Spinal cord (tissue), 9 donors: ENCODE measurements at regions not wholly inside any gene's neighbourhood (a gene's known extent, or its start where the extent isn't known, plus 50 kb on each side); places are given as distances from the start of the nearest gene placed in this dataset.
"Not testable (repeated sequence)": the region's sequence is repeated elsewhere in the genome, so short reads cannot be mapped to it uniquely, and the experiment has no call there.

Source experiments
- DNase-seq, 6 donors: peaks; one replicate each; pipeline versions ENCODE4 v3.0.0 to v3.0.0-alpha.2; 2013 to 2015; ENCODE audit warnings: low spot score in 6 of 6, low read depth in 4 of 6
- H3K27ac ChIP-seq: one replicate; pipeline ENCODE4 v1.5.1; 2013; ENCODE audit warnings: low read depth, low read length, control low read depth
- H3K27me3 ChIP-seq: one replicate; pipeline ENCODE4 v1.6.1; 2013; ENCODE audit warnings: low read length; ENCODE audit not compliant: control insufficient read depth, insufficient read depth
- H3K36me3 ChIP-seq: one replicate; pipeline ENCODE4 v1.6.1; 2013; ENCODE audit warnings: low read length; ENCODE audit not compliant: control insufficient read depth, insufficient read depth
- H3K4me1 ChIP-seq: one replicate; pipeline ENCODE4 v1.6.1; 2013; ENCODE audit warnings: low read length; ENCODE audit not compliant: control insufficient read depth, insufficient read depth
- H3K4me3 ChIP-seq: one replicate; pipeline ENCODE4 v1.5.1; 2013; ENCODE audit warnings: low read depth, low read length, control low read depth
- H3K9me3 ChIP-seq: one replicate; pipeline ENCODE4 v1.6.1; 2013; ENCODE audit warnings: low read length; ENCODE audit not compliant: control insufficient read depth, insufficient read depth
- WGBS: methylation state at CpG from one replicate; pipeline ENCODE4 v1.1.5; 2013; ENCODE audit warnings: missing lambda C conversion rate; ENCODE audit not compliant: insufficient coverage; 5-methylcytosine and 5-hydroxymethylcytosine counted together
- donor health status: healthy.

DNA sequence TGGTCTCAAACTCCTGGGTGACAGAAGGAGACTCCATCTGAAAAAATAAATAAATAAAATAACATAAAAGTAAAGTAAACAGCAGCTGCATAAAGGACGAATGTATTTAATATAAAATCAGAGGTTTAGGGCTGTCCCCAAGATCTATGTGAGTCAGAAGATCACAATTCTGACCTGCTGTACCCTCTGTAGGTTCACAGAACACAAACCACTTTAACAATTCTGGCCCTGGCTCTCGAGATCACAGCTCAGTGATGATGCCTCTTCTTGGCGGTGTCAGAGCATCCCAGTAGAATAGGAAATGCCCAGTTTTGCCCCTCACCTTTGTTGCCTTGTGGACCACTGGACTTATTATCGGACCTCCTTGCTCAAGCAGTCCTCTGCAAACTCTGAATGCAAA lies 380.9 kb downstream of the TLE1 start:
- WGBS = 93% methylated on average over 2 of the region's 4 CpGs
- Histone ChIP-seq H3K9me3 (no peaks in the 10 kb centered on the region), H3K4me3 (no peak overlapping the region), H3K4me1 (no peaks in the 10 kb centered on the region), H3K27me3 (no peaks in the 10 kb centered on the region), H3K27ac (no peak overlapping the region), H3K36me3 (no peaks in the 10 kb centered on the region)
- DNase-seq = no peak

DNA sequence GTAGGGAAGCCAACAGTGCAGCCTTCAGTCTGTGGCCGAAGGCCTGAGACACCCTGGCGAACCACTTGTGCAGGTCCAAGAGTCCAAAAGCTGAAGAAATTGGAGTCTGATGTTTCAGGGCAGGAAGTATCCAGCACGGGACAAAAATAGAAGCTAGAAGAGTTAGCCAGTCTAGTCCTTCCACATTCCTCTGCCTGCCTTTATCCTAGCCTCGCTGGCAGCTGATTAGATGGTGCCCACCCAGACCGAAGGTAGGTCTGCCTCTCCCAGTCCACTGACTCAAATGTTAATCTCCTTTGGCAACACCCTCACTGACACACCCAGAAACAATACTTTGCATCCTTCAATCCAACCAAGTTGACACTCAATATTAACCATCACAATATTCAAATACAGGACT lies 381.6 kb downstream of the TLE1 start:
- H3K4me3 ChIP-seq, H3K9me3 ChIP-seq, H3K27me3 ChIP-seq, H3K36me3 ChIP-seq, DNase-seq, H3K27ac ChIP-seq, H3K4me1 ChIP-seq: not testable (repeated sequence)
- WGBS = 96% methylated on average over 5 of the region's 5 CpGs

DNA sequence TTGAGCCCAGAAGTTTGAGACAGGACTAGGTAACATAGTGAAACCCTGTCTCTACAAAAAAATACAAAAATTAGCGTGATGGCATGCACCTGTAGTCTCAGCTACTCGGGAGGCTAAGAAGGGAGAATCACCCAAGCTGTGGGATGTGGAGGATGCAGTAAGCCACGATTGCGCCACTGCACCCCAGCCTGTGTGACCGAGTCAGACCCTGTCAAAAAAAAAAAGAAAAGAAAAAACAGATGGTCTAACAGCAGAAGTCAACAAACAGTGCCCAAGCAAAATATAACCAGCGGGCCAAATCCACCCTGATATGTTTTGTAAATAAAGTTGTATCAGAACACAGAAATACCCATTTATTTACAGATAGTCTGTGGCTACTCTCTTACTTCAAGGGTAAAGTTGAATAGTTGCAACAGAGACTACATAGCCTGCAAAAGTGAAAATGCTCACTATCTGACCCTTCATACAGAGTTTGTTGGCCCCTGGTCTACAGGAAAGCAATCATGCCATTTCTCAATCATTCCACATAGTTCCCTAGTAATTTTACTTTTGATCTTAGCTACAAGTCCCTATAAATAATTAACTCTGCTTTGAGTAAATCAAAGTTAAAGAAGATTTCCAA lies 383.7 kb downstream of the TLE1 start:
- Histone ChIP-seq H3K27ac (no peak overlapping the region), H3K4me3 (no peak overlapping the region), H3K36me3 (no peaks in the 10 kb centered on the region), H3K27me3 (no peaks in the 10 kb centered on the region), H3K9me3 (no peaks in the 10 kb centered on the region), H3K4me1 (no peaks in the 10 kb centered on the region)
- no peak for DNase-seq
- WGBS = 94% methylated on average over 2 of the region's 6 CpGs

DNA sequence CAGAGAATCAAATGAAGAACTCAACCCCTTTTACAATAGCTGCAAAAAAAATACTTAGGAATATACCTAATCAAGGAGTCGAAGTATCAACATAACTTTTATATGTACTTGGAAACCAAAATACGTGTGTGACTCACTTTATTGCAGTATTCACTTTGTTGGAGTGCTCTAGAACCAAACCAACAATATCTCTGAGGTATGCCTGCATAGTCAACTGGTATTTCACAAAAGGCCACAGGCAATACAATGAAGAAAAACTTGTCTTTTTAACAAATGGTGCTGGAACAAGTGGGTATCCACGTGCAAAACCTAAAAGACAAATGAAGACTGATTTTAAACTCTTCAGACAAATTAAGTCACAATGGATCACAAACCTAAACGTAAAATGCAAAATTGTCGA lies 385.7 kb downstream of the TLE1 start:
- Histone ChIP-seq H3K27me3 (no peaks in the 10 kb centered on the region), H3K27ac (no peak overlapping the region), H3K4me1 (no peaks in the 10 kb centered on the region), H3K4me3 (no peak overlapping the region), H3K36me3 (no peaks in the 10 kb centered on the region), H3K9me3 (no peaks in the 10 kb centered on the region)
- 63% methylated on average over 3 of the region's 5 CpGs for WGBS
- DNase-seq = no peak

DNA sequence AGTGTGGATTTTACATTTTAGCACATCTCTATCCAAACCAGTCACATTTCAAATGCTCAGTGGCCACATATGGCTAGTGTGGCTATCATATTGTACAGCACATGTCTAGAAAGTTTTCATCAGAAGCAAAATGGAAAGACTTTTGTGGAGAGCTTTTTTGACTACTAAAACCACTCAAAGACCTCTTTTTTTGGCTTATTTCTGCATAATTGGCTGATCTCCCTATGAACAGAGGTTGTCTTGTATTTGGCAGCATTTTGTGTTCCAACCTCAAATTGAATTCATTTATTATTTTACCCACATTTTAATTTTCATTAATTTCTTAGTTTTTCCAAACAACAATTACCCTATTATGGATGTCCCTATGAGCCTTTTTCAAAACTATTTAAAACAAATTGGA lies 395.7 kb downstream of the TLE1 start:
- DNase-seq = peak in 1 of 6 donors; percentile 31
- no peak overlapping the region for H3K27ac ChIP-seq
- no peak overlapping the region for H3K4me3 ChIP-seq
- no peaks in the 10 kb centered on the region for H3K36me3 ChIP-seq
- H3K4me1 ChIP-seq = peaks cover 8% of the 10 kb centered on the region
- no peaks in the 10 kb centered on the region for H3K27me3 ChIP-seq
- no peaks in the 10 kb centered on the region for H3K9me3 ChIP-seq

DNA sequence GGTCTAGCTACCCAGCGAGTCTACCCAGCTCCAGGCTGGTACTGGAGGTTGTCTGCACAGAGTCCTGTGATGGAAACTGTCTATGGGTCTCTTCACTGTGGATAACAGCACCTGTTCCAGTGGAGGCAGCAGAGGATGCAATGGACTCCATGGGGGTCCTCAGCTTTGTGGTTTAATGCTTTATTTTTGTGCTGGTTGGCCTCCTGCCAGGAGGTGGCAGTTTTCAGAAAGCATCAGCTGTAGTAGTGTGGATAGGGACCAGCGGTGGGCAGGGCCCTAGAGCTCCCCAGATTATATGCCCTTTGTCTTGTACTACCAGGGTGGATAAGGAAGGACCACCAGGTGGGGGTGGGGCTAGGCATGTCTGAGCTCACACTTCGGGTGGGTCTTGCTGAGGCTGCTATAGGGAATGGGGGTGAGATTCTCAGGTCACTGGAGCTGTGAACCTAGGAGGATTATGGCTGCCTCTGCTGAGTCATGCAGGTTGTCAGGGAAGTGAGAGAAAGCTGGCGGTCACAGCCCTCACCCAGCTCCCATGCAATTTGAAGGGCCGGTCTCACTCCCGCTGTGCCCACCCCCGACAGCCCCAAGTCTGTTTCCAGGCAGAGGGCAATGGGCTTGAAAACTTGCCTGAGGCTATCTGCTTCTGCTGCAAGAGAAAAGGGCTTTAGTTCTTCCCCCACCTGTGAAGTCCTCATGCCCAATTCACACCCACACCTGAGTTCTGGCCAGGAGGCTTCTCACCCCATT lies 397.1 kb downstream of the TLE1 start:
- WGBS = 89% methylated on average over 7 of the region's 7 CpGs
- peaks cover 1% of the 10 kb centered on the region for H3K9me3 ChIP-seq
- H3K4me1 ChIP-seq = peaks cover 8% of the 10 kb centered on the region
- no peaks in the 10 kb centered on the region for H3K27me3 ChIP-seq
- peak in 1 of 6 donors; percentile 20 for DNase-seq
- no peak overlapping the region for H3K4me3 ChIP-seq
- no peak overlapping the region for H3K27ac ChIP-seq
- H3K36me3 ChIP-seq = no peaks in the 10 kb centered on the region

DNA sequence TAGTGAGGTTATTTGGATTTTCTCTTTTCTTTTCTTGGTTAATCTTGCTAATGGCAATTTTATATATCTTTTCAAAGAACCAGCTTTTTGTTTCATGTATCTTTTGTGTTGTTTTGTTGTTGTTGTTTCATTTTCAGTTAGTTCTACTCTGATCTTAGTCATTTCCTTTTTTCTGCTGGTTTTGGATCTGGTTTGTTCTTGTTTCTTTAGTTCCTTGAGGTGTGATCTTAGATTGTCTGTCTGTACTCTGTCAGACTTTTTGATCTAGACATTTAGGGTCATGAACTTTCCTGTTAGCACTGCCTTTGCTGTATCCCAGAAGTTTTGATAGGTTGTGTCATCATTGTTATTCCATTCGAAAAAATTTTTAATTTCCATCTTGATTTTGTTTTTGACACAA lies 399.7 kb downstream of the TLE1 start:
- WGBS = no CpG with 5 or more reads among the region's 1 CpG
- no peak overlapping the region for H3K4me3 ChIP-seq
- DNase-seq = no peak
- H3K27me3 ChIP-seq = no peaks in the 10 kb centered on the region
- H3K36me3 ChIP-seq = no peaks in the 10 kb centered on the region
- no peak overlapping the region for H3K27ac ChIP-seq
- H3K4me1 ChIP-seq = peaks cover 8% of the 10 kb centered on the region
- H3K9me3 ChIP-seq = peaks cover 2% of the 10 kb centered on the region

DNA sequence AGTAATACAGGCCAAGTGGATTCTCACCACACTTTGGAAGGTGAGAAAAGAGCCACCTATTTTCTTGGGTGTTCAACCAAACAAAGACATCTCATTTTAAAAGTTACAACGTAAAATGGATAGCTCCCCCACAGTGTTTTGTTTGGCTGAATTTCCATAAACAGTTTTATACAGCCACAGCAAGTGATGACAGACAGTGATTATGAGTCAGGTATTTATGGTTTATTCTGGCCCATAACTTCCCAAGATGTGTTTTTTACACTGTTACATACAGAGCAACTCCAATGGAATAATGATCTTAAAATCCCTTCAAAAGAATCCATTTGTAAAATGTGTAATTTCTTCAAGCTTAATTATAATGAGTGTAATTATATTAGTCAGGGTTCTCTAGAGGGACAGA lies 421.3 kb downstream of the TLE1 start:
- H3K4me1 ChIP-seq = no peaks in the 10 kb centered on the region
- DNase-seq = no peak
- no peaks in the 10 kb centered on the region for H3K36me3 ChIP-seq
- no peaks in the 10 kb centered on the region for H3K9me3 ChIP-seq
- H3K4me3 ChIP-seq = no peak overlapping the region
- no CpG with 5 or more reads among the region's 1 CpG for WGBS
- H3K27ac ChIP-seq = no peak overlapping the region
- no peaks in the 10 kb centered on the region for H3K27me3 ChIP-seq

DNA sequence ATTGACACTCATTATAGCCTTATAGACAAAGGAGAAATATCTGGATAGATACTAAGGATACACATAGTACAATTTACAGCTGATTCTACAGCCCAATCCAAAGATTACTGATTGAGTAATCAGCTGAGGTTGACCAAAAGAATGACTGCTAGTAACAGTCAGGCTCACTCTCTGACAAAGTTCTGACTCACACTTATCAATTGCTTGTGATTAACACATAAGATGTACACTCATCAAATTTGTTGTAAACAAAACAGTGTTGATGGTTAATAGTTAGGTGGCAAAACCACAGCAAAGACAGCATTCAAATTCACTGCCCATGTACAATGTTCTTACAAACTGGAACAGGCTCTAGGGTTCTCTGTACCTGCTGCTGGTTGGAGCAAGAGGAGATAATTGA lies 422.7 kb downstream of the TLE1 start:
- DNase-seq = no peak
- Histone ChIP-seq H3K4me1 (no peaks in the 10 kb centered on the region), H3K9me3 (no peaks in the 10 kb centered on the region), H3K27ac (no peak overlapping the region), H3K36me3 (no peaks in the 10 kb centered on the region), H3K4me3 (no peak overlapping the region), H3K27me3 (no peaks in the 10 kb centered on the region)

DNA sequence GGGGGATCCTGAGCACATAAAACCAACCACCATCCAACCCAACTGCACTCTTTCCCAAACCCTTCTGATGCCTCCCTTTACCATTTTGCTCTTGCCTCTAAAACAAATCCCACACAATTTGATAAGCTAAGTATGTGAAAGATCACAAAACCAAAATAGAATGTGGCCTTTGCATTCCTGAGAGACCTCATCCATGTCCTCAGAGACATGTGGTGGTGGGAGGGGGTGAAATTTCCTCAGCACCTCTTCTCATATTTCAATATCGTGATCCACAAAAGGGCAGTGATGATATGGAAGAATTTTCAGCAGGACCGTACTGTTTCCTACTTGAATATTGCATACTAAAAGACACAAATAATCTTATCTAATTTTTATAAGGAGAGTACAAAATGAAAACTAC lies 423.3 kb downstream of the TLE1 start:
- H3K9me3 ChIP-seq = no peaks in the 10 kb centered on the region
- H3K27me3 ChIP-seq = no peaks in the 10 kb centered on the region
- no peaks in the 10 kb centered on the region for H3K36me3 ChIP-seq
- no peak overlapping the region for H3K27ac ChIP-seq
- DNase-seq = no peak
- no CpG with 5 or more reads among the region's 2 CpGs for WGBS
- no peak overlapping the region for H3K4me3 ChIP-seq
- H3K4me1 ChIP-seq = no peaks in the 10 kb centered on the region
